SK-N-SH (cell line): ENCODE measurements at regions not wholly inside any gene's neighbourhood (a gene's known extent, or its start where the extent isn't known, plus 50 kb on each side); places are given as distances from the start of the nearest gene placed in this dataset.

Experiments used
- EP300 ChIP-seq, 2 experiments: IDR thresholded peaks; 2 replicates each; pipeline versions ENCODE4 v1.4.0 to v1.6.1; 2012; ENCODE audit warnings: borderline replicate concordance in 1 of 2, low read depth in 1 of 2, low read length in 1 of 2
- NRF1 ChIP-seq: IDR thresholded peaks from 2 replicates; pipeline ENCODE4 v1.6.1; 2012; ENCODE audit warnings: low read depth, mild to moderate bottlenecking, low read length
- YY1 ChIP-seq: IDR thresholded peaks from 2 replicates; pipeline ENCODE4 v1.4.0; 2012; ENCODE audit warnings: low read depth, mild to moderate bottlenecking
- TF ChIP-seq, protein P1 (sequence below): fragments of 200-600 bp; sonication (generic); IDR thresholded peaks from 2 replicates; pipeline ENCODE4 v1.6.1; 2017; ENCODE audit warnings: antibody characterized with exemption, mild to moderate bottlenecking, moderate library complexity

DNA sequence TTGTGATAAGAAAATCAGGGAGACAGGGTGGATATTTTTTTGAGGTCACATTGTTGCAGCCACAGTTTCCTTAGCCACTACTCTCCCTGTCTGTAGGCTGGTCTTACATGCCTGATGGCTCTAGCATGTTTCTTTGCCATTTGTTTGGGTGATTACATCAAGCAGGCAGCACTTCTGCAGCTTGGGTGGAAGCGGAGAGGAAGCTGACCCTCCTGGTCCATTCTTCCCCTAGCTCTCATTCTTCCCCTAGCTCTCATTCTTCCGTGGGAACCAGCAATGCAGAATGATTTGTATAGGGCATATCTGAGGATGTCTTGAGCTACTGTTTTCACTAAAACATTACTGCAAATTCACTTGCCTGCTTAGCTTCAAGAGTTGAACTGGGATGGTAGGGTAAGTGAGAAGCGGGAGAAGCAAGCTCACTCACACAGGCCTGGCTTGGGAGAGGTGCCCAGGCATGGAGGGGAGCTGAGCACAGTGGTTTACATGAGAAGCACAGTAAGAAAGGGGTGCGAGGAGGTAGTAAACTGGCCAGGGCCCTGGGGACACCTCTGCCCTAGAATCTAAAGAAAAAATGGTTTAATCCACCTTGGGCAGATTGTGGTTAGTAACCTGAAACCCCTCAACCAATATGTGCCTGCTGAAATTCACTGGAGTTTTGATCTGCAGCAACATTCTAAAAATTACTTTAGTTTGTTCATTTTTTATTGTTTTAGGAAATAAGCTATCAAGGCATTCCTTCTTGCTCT is 538.9 kb downstream of the RFC3 start:
- TF ChIP-seq, protein P1, sequence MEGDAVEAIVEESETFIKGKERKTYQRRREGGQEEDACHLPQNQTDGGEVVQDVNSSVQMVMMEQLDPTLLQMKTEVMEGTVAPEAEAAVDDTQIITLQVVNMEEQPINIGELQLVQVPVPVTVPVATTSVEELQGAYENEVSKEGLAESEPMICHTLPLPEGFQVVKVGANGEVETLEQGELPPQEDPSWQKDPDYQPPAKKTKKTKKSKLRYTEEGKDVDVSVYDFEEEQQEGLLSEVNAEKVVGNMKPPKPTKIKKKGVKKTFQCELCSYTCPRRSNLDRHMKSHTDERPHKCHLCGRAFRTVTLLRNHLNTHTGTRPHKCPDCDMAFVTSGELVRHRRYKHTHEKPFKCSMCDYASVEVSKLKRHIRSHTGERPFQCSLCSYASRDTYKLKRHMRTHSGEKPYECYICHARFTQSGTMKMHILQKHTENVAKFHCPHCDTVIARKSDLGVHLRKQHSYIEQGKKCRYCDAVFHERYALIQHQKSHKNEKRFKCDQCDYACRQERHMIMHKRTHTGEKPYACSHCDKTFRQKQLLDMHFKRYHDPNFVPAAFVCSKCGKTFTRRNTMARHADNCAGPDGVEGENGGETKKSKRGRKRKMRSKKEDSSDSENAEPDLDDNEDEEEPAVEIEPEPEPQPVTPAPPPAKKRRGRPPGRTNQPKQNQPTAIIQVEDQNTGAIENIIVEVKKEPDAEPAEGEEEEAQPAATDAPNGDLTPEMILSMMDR: no peak
- TF ChIP-seq EP300 (IDR thresholded peaks at IDR 0.05; ENCODE audit: borderline replicate concordance in 1 of 2, low read depth in 1 of 2, low read length in 1 of 2) (no peak), NRF1 (no peak), YY1 (no peak)
